ENCODE measurements at regions not wholly inside any gene's neighbourhood (a gene's known extent, or its start where the extent isn't known, plus 50 kb on each side); places are given as distances from the start of the nearest gene placed in this dataset.
"Not testable (repeated sequence)": the region's sequence is repeated elsewhere in the genome, so short reads cannot be mapped to it uniquely, and the experiment has no call there.

DNA sequence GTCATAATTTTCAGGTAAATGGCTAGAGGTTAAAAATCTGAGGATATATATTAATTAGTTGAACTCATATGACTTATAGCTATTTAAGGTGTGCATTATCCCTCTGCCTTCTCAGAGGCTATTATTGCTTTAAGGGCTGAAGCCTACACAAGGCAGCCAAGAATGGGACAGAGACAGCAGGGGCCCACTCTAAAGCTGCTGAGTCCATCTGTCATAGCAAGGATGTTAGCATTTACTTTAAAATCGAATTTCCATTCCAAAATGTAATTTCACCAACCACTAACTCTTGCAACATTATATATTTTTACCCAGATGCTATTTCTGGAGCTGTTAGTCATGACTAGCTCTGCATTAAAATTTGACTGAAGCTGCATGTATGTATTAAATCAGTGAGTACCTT, 236.3 kb upstream of the FSIP2 start:
- Mint-ChIP-seq H3K27ac (no peak overlapping the region), H3K27me3 (ENCODE audit: low read depth) (no peaks in the 10 kb centered on the region), H3K36me3 (ENCODE audit: low read depth) (no peaks in the 10 kb centered on the region), H3K9me3 (peaks cover 5% of the 10 kb centered on the region), H3K4me1 (ENCODE audit: low read depth) (no peaks in the 10 kb centered on the region), H3K4me3 (no peak overlapping the region)

DNA sequence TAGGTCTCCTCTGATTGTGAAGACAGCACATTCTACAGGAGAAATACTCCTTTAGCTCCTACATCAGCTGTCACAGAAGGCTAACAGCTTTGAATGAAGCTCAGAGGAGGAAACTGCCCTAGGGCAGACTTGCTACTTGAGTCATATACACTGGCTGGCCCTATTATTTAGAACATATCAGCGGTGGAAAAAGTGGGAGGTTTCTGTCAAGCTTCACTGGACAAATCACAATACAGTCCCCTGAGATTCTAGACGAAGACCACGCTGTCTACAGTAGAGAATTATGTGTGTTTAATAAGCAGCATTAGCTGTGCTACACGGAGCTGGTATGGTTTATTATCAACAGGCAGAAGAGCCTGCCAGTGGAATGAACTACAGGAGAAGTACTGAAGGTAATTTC, 230.9 kb upstream of the FSIP2 start:
- peaks cover 32% of the 10 kb centered on the region for H3K9me3 Mint-ChIP-seq
- H3K4me3 Mint-ChIP-seq: no peak overlapping the region
- no peaks in the 10 kb centered on the region for H3K27me3 Mint-ChIP-seq (ENCODE audit: low read depth)
- no peaks in the 10 kb centered on the region for H3K36me3 Mint-ChIP-seq (ENCODE audit: low read depth)
- no peaks in the 10 kb centered on the region for H3K4me1 Mint-ChIP-seq (ENCODE audit: low read depth)
- H3K27ac Mint-ChIP-seq: no peak overlapping the region

DNA sequence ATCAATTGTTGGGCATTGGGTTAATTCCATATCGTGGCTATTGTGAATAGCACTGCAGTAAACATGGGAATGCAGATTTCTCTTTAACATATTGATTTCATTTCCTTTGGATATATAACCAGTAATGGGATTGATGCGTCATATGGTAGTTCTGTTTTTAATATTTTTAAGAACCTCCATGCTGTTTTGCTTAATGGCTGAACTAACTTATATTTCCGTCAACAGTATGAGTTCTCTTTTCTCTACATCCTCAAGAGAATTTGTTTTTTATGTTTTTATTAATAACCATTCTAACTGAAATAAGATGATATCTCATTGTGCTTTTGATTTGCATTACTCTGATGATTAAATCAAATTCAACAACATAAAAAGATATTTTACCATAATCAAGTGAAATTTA, 228.5 kb upstream of the FSIP2 start:
- no peak overlapping the region for H3K4me3 Mint-ChIP-seq
- no peaks in the 10 kb centered on the region for H3K27me3 Mint-ChIP-seq (ENCODE audit: low read depth)
- no peaks in the 10 kb centered on the region for H3K36me3 Mint-ChIP-seq (ENCODE audit: low read depth)
- no peak overlapping the region for H3K27ac Mint-ChIP-seq
- no peaks in the 10 kb centered on the region for H3K4me1 Mint-ChIP-seq (ENCODE audit: low read depth)
- H3K9me3 Mint-ChIP-seq: peaks cover 35% of the 10 kb centered on the region

DNA sequence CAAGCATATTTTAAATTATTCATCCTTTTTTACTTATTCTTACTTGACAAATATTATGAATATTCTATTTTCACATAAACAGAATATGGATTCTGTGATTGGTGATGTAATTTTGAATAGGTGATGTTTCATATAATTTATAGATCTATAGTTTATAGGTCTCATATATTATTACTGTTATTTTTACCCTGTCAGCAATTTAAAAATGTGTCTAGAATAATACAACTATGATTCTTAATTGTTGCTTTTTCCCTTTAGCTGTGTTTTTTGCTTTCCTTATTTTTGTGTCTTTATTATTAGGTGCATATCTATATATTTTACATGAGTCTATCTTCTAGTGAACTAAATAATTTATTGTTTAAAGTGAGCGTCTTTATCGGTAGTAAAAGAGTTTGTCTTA, 226.7 kb upstream of the FSIP2 start:
- H3K9me3 Mint-ChIP-seq: peaks cover 40% of the 10 kb centered on the region
- H3K4me3 Mint-ChIP-seq: no peak overlapping the region
- H3K4me1 Mint-ChIP-seq (ENCODE audit: low read depth): no peaks in the 10 kb centered on the region
- H3K36me3 Mint-ChIP-seq (ENCODE audit: low read depth): no peaks in the 10 kb centered on the region
- H3K27ac Mint-ChIP-seq: no peak overlapping the region
- H3K27me3 Mint-ChIP-seq (ENCODE audit: low read depth): no peaks in the 10 kb centered on the region

DNA sequence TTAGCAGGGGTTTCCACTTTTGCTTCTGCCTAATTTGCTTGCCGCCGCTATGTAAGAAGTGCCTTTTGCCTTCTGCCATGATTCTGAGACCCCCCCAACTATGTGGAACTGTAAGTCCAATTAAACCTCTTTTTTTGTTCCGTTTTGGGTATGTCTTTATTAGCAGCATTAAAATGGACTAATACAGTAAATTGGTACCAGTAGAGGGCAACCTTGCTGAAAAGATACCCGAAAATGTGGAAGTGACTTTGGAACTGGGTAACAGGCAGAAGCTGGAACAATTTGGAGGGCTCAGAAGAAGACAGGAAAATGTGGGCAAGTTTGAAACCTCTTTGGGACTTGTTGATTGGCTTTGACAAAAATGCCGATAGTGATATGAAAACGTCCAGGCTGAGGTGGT, 216.1 kb upstream of the FSIP2 start:
- Mint-ChIP-seq H3K4me1 (ENCODE audit: low read depth) (no peaks in the 10 kb centered on the region), H3K36me3 (ENCODE audit: low read depth) (no peaks in the 10 kb centered on the region), H3K4me3 (no peak overlapping the region), H3K27ac (no peak overlapping the region), H3K27me3 (ENCODE audit: low read depth) (no peaks in the 10 kb centered on the region), H3K9me3 (peaks cover 16% of the 10 kb centered on the region)

DNA sequence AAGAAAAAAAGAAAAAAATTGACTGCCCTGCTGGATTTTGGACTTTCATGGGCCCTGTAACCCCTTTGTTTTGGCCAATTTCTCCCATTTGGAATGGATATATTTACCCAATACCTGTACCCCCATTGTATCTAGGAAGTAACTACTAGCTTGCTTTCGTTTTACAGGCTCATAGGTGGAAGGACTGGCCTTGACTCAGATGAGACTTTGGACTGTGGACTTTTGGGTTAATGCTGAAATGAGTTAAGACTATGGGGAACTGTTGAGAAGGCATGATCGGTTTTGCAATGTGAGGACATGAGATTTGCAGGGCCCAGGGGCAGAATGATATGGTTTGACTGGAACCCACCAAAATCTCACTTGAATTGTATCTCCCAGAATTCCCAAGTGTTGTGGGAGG, 214.4 kb upstream of the FSIP2 start:
- H3K36me3 Mint-ChIP-seq (ENCODE audit: low read depth); H3K27ac Mint-ChIP-seq; H3K4me3 Mint-ChIP-seq; H3K27me3 Mint-ChIP-seq (ENCODE audit: low read depth); H3K4me1 Mint-ChIP-seq (ENCODE audit: low read depth); H3K9me3 Mint-ChIP-seq: not testable (repeated sequence)

DNA sequence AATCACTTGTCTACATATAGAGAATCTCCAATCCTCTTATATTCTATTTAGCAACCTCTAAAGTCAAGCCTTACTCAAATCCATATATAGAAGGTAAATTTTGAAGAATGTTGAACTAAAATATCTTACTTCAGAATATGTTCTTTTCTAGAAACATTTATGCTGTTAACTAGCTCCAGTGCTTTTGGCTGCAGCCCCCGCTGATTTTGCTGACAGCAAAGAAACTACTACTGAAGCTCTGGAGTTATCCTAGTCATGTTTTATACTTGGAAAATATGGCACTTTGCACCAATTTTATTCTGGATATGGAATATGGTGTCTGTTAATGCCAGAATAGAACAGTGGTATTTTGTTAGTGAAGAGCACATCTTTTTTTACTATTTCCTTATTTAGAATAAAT, 212.4 kb upstream of the FSIP2 start:
- no peak overlapping the region for H3K4me3 Mint-ChIP-seq
- no peaks in the 10 kb centered on the region for H3K36me3 Mint-ChIP-seq (ENCODE audit: low read depth)
- no peak overlapping the region for H3K27ac Mint-ChIP-seq
- H3K4me1 Mint-ChIP-seq (ENCODE audit: low read depth): no peaks in the 10 kb centered on the region
- no peaks in the 10 kb centered on the region for H3K27me3 Mint-ChIP-seq (ENCODE audit: low read depth)
- H3K9me3 Mint-ChIP-seq: peaks cover 3% of the 10 kb centered on the region

DNA sequence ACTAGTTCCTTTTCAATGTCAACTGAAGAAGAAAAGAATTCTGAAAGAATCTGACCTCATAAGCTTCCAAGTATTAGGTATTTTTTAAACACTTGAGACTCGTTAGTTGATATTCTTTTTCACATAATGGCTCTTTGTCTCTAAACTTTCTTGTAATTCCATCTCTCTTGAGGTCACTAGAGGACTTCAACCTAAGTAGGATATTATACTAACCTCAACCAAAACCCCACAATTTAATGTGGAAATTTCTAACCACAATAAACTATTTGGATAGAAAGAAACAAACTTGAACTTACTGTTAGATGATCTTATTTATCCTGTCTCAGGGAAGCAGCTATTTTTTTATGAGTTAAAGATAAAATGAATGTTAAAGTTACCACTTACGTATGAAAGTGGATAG, 206.9 kb upstream of the FSIP2 start:
- Mint-ChIP-seq H3K27me3 (ENCODE audit: low read depth) (no peaks in the 10 kb centered on the region), H3K9me3 (no peaks in the 10 kb centered on the region), H3K4me1 (ENCODE audit: low read depth) (no peaks in the 10 kb centered on the region), H3K36me3 (ENCODE audit: low read depth) (no peaks in the 10 kb centered on the region), H3K4me3 (no peak overlapping the region), H3K27ac (no peak overlapping the region)

DNA sequence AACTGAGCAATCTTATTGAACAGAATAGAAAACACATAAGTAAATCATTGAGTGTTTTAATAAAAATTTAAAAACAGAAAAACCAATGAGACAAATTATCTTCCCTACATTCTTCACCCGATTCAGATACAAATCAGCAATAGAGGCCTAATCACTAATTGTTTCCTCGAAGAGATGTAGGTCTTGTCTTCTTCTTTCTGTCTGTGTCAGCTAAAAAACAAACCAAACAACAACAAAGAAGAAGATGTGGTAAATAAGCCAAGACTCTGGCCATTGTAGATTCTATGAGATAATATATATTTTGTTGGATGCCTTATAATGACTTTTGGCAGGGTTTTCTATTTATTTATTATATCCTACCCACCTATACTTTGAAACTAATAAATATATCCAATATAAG, 200.9 kb upstream of the FSIP2 start:
- Mint-ChIP-seq H3K27ac (no peak overlapping the region), H3K4me3 (no peak overlapping the region), H3K9me3 (no peaks in the 10 kb centered on the region), H3K36me3 (ENCODE audit: low read depth) (no peaks in the 10 kb centered on the region), H3K27me3 (ENCODE audit: low read depth) (no peaks in the 10 kb centered on the region), H3K4me1 (ENCODE audit: low read depth) (no peaks in the 10 kb centered on the region)

DNA sequence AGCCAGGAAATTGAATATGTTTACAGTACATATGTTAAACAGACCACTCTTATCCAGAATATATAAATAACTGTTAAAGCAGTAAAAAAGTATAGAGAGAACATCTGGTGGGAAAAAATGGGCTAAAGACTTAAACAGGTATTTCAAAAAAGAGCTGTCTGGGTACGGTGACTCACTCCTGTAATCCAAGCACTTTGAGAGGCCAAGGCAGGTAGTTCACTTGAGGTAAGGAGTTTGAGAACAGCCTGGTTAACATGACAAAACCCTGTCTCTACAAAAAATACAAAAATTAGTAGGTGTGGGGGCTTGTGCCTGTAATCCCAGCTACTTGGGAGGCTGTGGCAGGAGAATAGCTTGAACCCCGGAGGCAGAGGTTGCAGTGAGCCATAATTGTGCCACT, 171.4 kb upstream of the FSIP2 start:
- peaks cover 5% of the 10 kb centered on the region for H3K9me3 Mint-ChIP-seq
- H3K36me3 Mint-ChIP-seq (ENCODE audit: low read depth): no peaks in the 10 kb centered on the region
- H3K4me1 Mint-ChIP-seq (ENCODE audit: low read depth): no peaks in the 10 kb centered on the region
- no peak overlapping the region for H3K27ac Mint-ChIP-seq
- no peak overlapping the region for H3K4me3 Mint-ChIP-seq
- no peaks in the 10 kb centered on the region for H3K27me3 Mint-ChIP-seq (ENCODE audit: low read depth)

DNA sequence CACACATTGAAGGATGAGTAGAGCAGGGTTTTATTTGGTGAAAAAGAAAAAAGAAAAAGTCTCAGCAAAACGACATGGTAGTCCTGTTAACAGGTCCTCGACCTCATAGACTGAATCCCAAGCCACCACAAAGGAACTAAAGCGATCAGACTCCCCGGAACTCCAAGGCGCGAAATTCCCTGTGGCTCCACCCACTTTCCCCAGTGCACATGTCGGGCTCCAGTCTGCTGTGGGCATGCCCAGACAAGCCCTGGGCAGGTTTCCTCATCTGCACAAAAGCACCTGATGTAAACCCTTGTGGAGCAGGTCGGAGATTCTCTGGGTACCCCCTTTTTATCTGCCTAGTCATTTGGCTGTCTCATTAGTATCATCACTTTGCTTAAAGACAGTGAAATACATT, 170.7 kb upstream of the FSIP2 start:
- no peaks in the 10 kb centered on the region for H3K4me1 Mint-ChIP-seq (ENCODE audit: low read depth)
- H3K9me3 Mint-ChIP-seq: peaks cover 5% of the 10 kb centered on the region
- H3K27me3 Mint-ChIP-seq (ENCODE audit: low read depth): no peaks in the 10 kb centered on the region
- no peaks in the 10 kb centered on the region for H3K36me3 Mint-ChIP-seq (ENCODE audit: low read depth)
- no peak overlapping the region for H3K27ac Mint-ChIP-seq
- no peak overlapping the region for H3K4me3 Mint-ChIP-seq

DNA sequence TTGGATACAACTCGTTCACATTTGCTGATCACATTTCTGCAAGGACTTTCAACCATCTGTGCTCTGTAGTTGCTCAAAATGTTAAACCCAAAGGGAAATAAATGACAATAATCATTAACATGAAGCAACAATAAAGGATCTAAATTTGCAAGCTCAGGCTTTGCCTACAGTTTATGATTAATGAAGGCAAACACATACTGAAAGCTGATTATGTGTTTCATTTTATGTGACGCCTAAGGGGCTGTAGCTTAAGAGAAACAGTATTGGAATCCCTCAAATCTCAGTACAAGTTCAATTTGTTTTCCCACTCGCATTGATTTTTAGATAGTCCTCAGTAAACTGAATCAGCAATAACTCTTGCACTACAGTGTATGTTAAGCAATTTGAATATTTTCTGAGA, 160.3 kb upstream of the FSIP2 start:
- Mint-ChIP-seq H3K27ac (no peak overlapping the region), H3K27me3 (ENCODE audit: low read depth) (no peaks in the 10 kb centered on the region), H3K9me3 (peaks cover 7% of the 10 kb centered on the region), H3K4me3 (no peak overlapping the region), H3K4me1 (ENCODE audit: low read depth) (no peaks in the 10 kb centered on the region), H3K36me3 (ENCODE audit: low read depth) (no peaks in the 10 kb centered on the region)

DNA sequence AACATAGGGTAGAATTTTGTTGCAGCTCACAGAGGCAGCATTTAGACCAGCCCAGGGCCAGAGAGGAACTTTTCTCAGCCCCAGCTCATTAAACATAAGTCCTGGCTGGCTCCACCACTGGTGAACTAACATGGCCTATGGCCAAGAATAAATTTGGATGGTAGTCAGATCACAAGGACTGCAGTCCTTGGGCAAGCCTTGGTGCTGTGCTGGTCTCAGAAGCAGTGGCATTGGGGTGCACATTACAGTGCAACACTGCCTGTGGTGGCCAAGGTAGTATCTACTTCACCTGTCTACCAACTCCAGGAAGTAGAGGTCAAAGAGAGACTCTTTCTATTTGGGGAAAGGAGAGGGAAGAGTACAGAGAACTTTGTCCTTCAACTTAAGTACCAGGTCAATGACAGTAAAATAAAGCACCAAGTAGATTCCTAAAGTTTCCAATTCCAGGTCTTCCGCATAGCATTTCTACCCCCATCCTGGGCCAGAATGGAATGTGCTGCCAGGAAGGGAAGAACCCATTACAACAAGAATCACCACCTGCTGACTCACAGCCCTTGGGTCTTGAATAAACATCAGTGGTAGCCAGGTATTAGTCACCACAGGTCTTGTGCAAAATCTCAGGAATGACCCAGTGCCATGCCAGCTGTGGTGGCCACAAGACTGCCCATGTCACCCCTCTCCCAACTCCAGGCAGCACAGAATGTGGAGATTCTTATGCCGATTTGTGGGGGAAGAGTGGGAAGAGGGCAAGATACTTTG, 155.4 kb upstream of the FSIP2 start:
- Mint-ChIP-seq H3K4me3 (no peak overlapping the region), H3K4me1 (ENCODE audit: low read depth) (no peaks in the 10 kb centered on the region)

DNA sequence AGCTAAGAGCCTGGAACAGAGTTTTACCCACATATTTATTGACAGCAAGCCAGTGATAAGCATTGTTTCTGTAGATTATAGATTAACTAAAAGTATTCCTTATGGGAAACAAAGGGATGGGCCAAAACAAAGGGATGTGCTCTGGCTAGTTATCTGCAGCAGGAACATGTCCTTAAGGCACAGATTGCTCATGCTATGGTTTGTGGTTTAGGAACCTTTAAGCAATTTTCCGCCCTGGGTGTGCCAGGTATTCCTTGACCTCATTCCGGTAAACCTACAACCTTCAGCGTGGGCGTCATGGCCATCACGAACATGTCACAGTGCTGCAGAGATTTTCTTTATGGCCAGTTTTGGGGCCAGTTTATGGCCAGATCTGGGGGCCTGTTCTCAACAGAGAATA, 153.4 kb upstream of the FSIP2 start:
- H3K9me3 Mint-ChIP-seq: peaks cover 16% of the 10 kb centered on the region
- not testable (repeated sequence) for H3K4me3 Mint-ChIP-seq; H3K4me1 Mint-ChIP-seq (ENCODE audit: low read depth); H3K27ac Mint-ChIP-seq; H3K27me3 Mint-ChIP-seq (ENCODE audit: low read depth); H3K36me3 Mint-ChIP-seq (ENCODE audit: low read depth)

More for the DNA sequence above, 155.4 kb upstream of the FSIP2 start:
- no peak overlapping the region for H3K27ac Mint-ChIP-seq
- H3K27me3 Mint-ChIP-seq (ENCODE audit: low read depth): no peaks in the 10 kb centered on the region
- H3K9me3 Mint-ChIP-seq: peaks cover 16% of the 10 kb centered on the region
- H3K36me3 Mint-ChIP-seq (ENCODE audit: low read depth): no peaks in the 10 kb centered on the region

DNA sequence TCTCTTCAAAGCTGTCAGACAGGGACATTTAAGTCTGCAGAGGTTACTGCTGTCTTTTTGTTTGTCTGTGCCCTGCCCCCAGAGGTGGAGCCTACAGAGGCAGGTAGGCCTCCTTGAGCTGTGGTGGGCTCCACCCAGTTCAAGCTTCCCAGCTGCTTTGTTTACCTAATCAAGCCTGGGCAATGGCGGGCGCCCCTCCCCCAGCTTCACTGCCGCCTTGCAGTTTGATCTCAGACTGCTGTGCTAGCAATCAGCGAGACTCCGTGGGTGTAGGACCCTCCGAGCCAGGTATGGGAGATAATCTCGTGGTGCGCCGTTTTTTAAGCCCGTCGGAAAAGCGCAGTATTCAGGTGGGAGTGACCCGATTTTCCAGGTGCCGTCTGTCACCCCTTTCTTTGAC, 147.3 kb upstream of the FSIP2 start:
- H3K27me3 Mint-ChIP-seq (ENCODE audit: low read depth); H3K4me1 Mint-ChIP-seq (ENCODE audit: low read depth); H3K36me3 Mint-ChIP-seq (ENCODE audit: low read depth); H3K9me3 Mint-ChIP-seq; H3K27ac Mint-ChIP-seq; H3K4me3 Mint-ChIP-seq: not testable (repeated sequence)

DNA sequence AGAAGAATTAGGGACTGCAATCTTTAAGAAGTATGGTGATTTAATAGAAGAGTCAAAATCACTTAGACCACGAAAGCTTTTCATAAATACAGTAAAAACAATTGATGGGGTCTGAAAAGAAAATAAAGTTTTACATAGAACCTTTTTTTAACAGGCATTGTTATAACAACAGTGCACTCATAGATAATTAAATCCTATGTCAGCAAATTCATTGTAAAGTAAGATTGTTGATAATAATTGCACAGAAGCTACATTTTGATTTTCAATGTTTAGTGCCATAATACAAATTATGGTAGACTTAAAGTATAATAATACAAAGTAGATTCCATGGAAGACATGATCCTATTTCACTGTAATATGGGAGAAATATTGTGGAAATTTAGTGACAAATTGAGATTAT, 130.7 kb upstream of the FSIP2 start:
- Mint-ChIP-seq H3K27me3 (ENCODE audit: low read depth) (no peaks in the 10 kb centered on the region), H3K9me3 (no peaks in the 10 kb centered on the region)

More for the DNA sequence above, 130.7 kb upstream of the FSIP2 start:
- no peak overlapping the region for H3K4me3 Mint-ChIP-seq
- H3K27ac Mint-ChIP-seq: no peak overlapping the region
- H3K4me1 Mint-ChIP-seq (ENCODE audit: low read depth): no peaks in the 10 kb centered on the region
- H3K36me3 Mint-ChIP-seq (ENCODE audit: low read depth): no peaks in the 10 kb centered on the region
